Thoracic aorta (tissue), 2 donors: ENCODE measurements at regions not wholly inside any gene's neighbourhood (a gene's known extent, or its start where the extent isn't known, plus 50 kb on each side); places are given as distances from the start of the nearest gene placed in this dataset.

ENCODE experiments used
- ATAC-seq: fragments of 150-250 bp; one replicate; pipeline ENCODE4 v1.8.0; 2017; ENCODE audit warnings: low read depth; ENCODE audit not compliant: insufficient number of reproducible peaks, low FRiP score
- DNase-seq: peaks from one replicate; pipeline ENCODE4 v3.0.0-alpha.2; 2020; ENCODE audit warnings: low spot score
- H3K27ac ChIP-seq, 2 donors: fragments of 200-600 bp; sonication (generic); 1 replicate in 1 of 2; 2 replicates in 1 of 2; pipeline ENCODE4 v1.5.1; 2016; ENCODE audit warnings: mild to moderate bottlenecking in 2 of 2, moderate library complexity in 2 of 2
- H3K27me3 ChIP-seq: fragments of 200-600 bp; sonication (generic); replicated peaks from 2 replicates; pipeline ENCODE4 v1.6.0; 2016; ENCODE audit warnings: mild to moderate bottlenecking; ENCODE audit not compliant: insufficient read depth
- H3K36me3 ChIP-seq: fragments of 200-600 bp; sonication (generic); one replicate; pipeline ENCODE4 v1.5.1; 2016
- H3K4me1 ChIP-seq, 2 donors: fragments of 200-600 bp; sonication (generic); 1 replicate in 1 of 2; 2 replicates in 1 of 2; pipeline versions ENCODE4 v1.5.1 to v1.6.0; 2016; ENCODE audit warnings: low read depth in 2 of 2, mild to moderate bottlenecking in 1 of 2; ENCODE audit not compliant: control insufficient read depth in 1 of 2
- H3K4me3 ChIP-seq: fragments of 200-600 bp; sonication (generic); 2 replicates; pipeline ENCODE4 v1.5.1; 2016; ENCODE audit warnings: mild to moderate bottlenecking
- H3K9me3 ChIP-seq: fragments of 200-600 bp; sonication (generic); 2 replicates; pipeline ENCODE4 v1.5.1; 2016
- TF ChIP-seq, protein P1 (sequence below): fragments of 200-600 bp; sonication (generic); IDR thresholded peaks from one replicate; pipeline ENCODE4 v1.5.1; 2019; ENCODE audit warnings: antibody characterized with exemption

GRCh38 chr22:22133910-22134309, 110.7 kb upstream of the VPREB1 start:
- TF ChIP-seq, protein P1, sequence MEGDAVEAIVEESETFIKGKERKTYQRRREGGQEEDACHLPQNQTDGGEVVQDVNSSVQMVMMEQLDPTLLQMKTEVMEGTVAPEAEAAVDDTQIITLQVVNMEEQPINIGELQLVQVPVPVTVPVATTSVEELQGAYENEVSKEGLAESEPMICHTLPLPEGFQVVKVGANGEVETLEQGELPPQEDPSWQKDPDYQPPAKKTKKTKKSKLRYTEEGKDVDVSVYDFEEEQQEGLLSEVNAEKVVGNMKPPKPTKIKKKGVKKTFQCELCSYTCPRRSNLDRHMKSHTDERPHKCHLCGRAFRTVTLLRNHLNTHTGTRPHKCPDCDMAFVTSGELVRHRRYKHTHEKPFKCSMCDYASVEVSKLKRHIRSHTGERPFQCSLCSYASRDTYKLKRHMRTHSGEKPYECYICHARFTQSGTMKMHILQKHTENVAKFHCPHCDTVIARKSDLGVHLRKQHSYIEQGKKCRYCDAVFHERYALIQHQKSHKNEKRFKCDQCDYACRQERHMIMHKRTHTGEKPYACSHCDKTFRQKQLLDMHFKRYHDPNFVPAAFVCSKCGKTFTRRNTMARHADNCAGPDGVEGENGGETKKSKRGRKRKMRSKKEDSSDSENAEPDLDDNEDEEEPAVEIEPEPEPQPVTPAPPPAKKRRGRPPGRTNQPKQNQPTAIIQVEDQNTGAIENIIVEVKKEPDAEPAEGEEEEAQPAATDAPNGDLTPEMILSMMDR: no peak

DNA sequence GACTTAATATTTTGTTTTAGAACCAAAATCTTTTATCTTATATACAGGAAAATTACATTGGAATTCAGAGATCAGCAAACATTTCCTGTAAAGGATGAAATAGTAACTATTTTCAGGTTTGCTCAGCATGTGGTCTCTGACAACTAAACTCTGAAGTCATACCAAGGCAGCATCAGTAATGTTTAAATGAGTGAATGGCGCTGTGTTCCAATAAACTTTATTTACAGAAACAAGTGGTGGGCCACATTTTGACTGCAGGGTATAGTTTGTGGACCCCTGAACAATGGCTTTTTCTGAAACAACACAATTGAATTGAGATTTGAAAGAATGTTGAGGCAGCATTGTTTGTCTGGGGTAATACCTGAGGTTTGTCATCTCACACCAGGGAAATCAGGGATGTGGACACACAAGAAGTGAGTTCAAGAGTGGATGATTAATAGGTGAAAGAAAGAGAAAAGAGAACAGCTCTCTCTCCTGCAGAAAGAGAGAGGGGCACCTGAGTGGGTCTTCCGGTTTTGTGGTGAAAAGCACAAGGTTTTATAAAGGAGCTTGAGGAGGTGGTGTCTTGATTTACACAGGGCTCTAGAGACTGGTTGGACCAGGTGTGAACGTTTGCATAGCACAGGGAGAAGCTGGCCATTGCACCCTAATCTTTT, 113.5 kb upstream of the VPREB1 start:
- no peaks in the 10 kb centered on the region for H3K9me3 ChIP-seq
- H3K36me3 ChIP-seq: no peaks in the 10 kb centered on the region
- no peaks in the 10 kb centered on the region for H3K27me3 ChIP-seq
- ATAC-seq: no peak
- H3K27ac ChIP-seq: no peak overlapping the region
- TF ChIP-seq, protein P1: no peak
- DNase-seq: no peak
- no peak overlapping the region for H3K4me3 ChIP-seq
- no peaks in the 10 kb centered on the region for H3K4me1 ChIP-seq

More at GRCh38 chr22:22133910-22134309, 110.7 kb upstream of the VPREB1 start:
- Histone ChIP-seq H3K27ac (no peak overlapping the region), H3K4me3 (no peak overlapping the region), H3K27me3 (no peaks in the 10 kb centered on the region), H3K4me1 (no peaks in the 10 kb centered on the region), H3K9me3 (no peaks in the 10 kb centered on the region), H3K36me3 (no peaks in the 10 kb centered on the region)
- no peak for ATAC-seq
- no peak for DNase-seq

- no peaks in the 10 kb centered on the region for H3K36me3 ChIP-seq
- no peaks in the 10 kb centered on the region for H3K4me1 ChIP-seq
- H3K27me3 ChIP-seq: no peaks in the 10 kb centered on the region
- no peak overlapping the region for H3K4me3 ChIP-seq
- TF ChIP-seq, protein P1: no peak
- no peak for DNase-seq
- H3K27ac ChIP-seq: no peak overlapping the region
- no peaks in the 10 kb centered on the region for H3K9me3 ChIP-seq
- ATAC-seq: no peak
Observed at GRCh38 chr22:22129387-22129786, 115.2 kb upstream of the VPREB1 start.

GRCh38 chr22:22128440-22128839, 116.1 kb upstream of the VPREB1 start:
- no peak overlapping the region for H3K4me3 ChIP-seq
- ATAC-seq: no peak
- no peak overlapping the region for H3K27ac ChIP-seq

DNA sequence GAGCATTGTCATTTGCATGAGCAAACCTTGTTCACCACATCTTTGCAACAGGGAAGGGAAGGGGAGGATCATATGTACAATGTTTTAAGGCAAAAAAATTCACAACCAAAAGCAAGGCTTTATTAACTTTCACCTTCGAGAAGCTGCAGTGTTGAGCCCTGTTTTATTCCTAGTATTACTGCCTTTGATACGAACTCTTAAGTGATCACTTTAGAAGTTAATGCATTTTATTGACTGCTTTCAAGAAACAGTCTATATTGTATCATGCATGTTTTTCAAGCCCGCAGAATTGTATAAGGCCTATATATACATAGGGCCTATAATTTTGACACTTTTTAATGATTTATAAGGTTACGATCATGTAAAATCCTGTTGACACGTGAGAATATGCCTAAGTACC, 117.5 kb upstream of the VPREB1 start:
- H3K4me1 ChIP-seq: no peaks in the 10 kb centered on the region
- no peaks in the 10 kb centered on the region for H3K36me3 ChIP-seq
- H3K4me3 ChIP-seq: no peak overlapping the region
- H3K9me3 ChIP-seq: no peaks in the 10 kb centered on the region
- no peak for DNase-seq
- H3K27me3 ChIP-seq: no peaks in the 10 kb centered on the region
- TF ChIP-seq, protein P1: no peak
- ATAC-seq: no peak
- H3K27ac ChIP-seq: no peak overlapping the region

More at GRCh38 chr22:22128440-22128839, 116.1 kb upstream of the VPREB1 start:
- no peaks in the 10 kb centered on the region for H3K36me3 ChIP-seq
- H3K4me1 ChIP-seq: no peaks in the 10 kb centered on the region
- DNase-seq: no peak
- H3K27me3 ChIP-seq: no peaks in the 10 kb centered on the region
- no peaks in the 10 kb centered on the region for H3K9me3 ChIP-seq
- TF ChIP-seq, protein P1: no peak
